ENCODE measurements at regions not wholly inside any gene's neighbourhood (a gene's known extent, or its start where the extent isn't known, plus 50 kb on each side); places are given as distances from the start of the nearest gene placed in this dataset.

GRCh38 chr13:29933401-29933800 lies 83.0 kb upstream of the UBL3 start (continued):
- no peak for TF ChIP-seq ZNF354B (CRISPR knock-in tag; IDR thresholded peaks at IDR 0.05)
- TF ChIP-seq ZFX (CRISPR knock-in tag; IDR thresholded peaks at IDR 0.05): no peak
- no peak for TF ChIP-seq MAFF (IDR thresholded peaks at IDR 0.05; ENCODE audit: low read length)
- no peak for TF ChIP-seq NFATC3 (IDR thresholded peaks at IDR 0.05)
- TF ChIP-seq RNF219 (CRISPR knock-in tag; IDR thresholded peaks at IDR 0.05): no peak

GRCh38 chr13:29931696-29932095 lies 81.3 kb upstream of the UBL3 start:
- POLR2A ChIA-PET: no interaction called here
- in situ Hi-C loops (cut with MboI) (no loop called here), intact Hi-C loops (cut with micrococcal nuclease) (no loop called here)
- Histone ChIP-seq H3K27me3 (ENCODE audit: control insufficient read depth in 2 of 2, insufficient read depth in 2 of 2, low read length in 2 of 2) (peaks cover 0 to 7% of the 10 kb centered on the region in 2 experiments; a peak in 1 of 5 replicates), H3K4me2 (ENCODE audit: insufficient read depth, low read length) (no peak overlapping the region), H2AFZ (ENCODE audit: low read depth, low read length) (no peak overlapping the region), H3K9ac (ENCODE audit: insufficient read depth in 1 of 2, low read depth in 2 of 2, low read length in 2 of 2) (no peak overlapping the region), H3K79me2 (ENCODE audit: control insufficient read depth, insufficient read depth, low read length) (no peaks in the 10 kb centered on the region), H3K9me1 (ENCODE audit: control insufficient read depth, insufficient read depth, low read length) (no peaks in the 10 kb centered on the region), H3K9me3 (replicated peaks; ENCODE audit: control insufficient read depth, insufficient read depth, low read depth, low read length) (no peaks in the 10 kb centered on the region), H4K20me1 (replicated peaks; ENCODE audit: control insufficient read depth, insufficient read depth, low read length) (no peaks in the 10 kb centered on the region), H3K4me3 (no peak overlapping the region), H3K27ac (ENCODE audit: extremely low read depth, low read depth, low read length) (no peak overlapping the region), H3K36me3 (ENCODE audit: control insufficient read depth, insufficient read depth, low read length) (no peaks in the 10 kb centered on the region), H3K4me1 (replicated peaks in 1 of 2; ENCODE audit: control insufficient read depth in 2 of 2, insufficient read depth in 2 of 2, low read length in 2 of 2) (no peaks in the 10 kb centered on the region)
- no peak for DNase-seq (ENCODE audit: extremely low read depth in 1 of 4, low spot score in 3 of 4)
- no peak for ATAC-seq
- CTCF ChIA-PET (ENCODE audit: low intra/inter-chr PET ratio): no interaction called here
- no TSS peak for BruUV-seq (replicated peaks)
- no peak for FAIRE-seq
- no peak for TF ChIP-seq POLR2H (tag; IDR thresholded peaks at IDR 0.05; ENCODE audit: low read depth)
- no peak for TF ChIP-seq ZNF165 (CRISPR knock-in tag; IDR thresholded peaks at IDR 0.05; ENCODE audit: borderline replicate concordance)
- TF ChIP-seq NELFE (IDR thresholded peaks at IDR 0.05; ENCODE audit: insufficient read depth, insufficient read length): no peak
- TF ChIP-seq NRF1 (conservative IDR thresholded peaks at IDR 0.05 in 1 of 2, IDR thresholded peaks at IDR 0.05 in 1 of 2): no peak
- no peak for TF ChIP-seq ZNF609 (CRISPR knock-in tag; IDR thresholded peaks at IDR 0.05; ENCODE audit: borderline replicate concordance)
- TF ChIP-seq ZNF644 (tag; IDR thresholded peaks at IDR 0.05; ENCODE audit: low read depth): no peak
- TF ChIP-seq EP300 (IDR thresholded peaks at IDR 0.05; ENCODE audit: low read length): no peak
- no peak for TF ChIP-seq TAL1 (IDR thresholded peaks at IDR 0.05)
